ENCODE measurements at regions not wholly inside any gene's neighbourhood (a gene's known extent, or its start where the extent isn't known, plus 50 kb on each side); places are given as distances from the start of the nearest gene placed in this dataset.

- DNase-seq (no peak), ATAC-seq (no peak)
- no peaks in the 10 kb centered on the region for H3K4me1 ChIP-seq
- H3K9me3 ChIP-seq, result no peaks in the 10 kb centered on the region
- H3K36me3 ChIP-seq (replicated peaks in 1 of 2; ENCODE audit: insufficient read depth in 1 of 2, low read depth in 2 of 2), result no peaks in the 10 kb centered on the region
- H3K27ac ChIP-seq, result no peak overlapping the region
- H3K27me3 ChIP-seq, result no peaks in the 10 kb centered on the region
- H3K4me3 ChIP-seq, result no peak overlapping the region
- intact Hi-C loops (cut with DNase I), result no loop called here
- TF ChIP-seq, protein P1, sequence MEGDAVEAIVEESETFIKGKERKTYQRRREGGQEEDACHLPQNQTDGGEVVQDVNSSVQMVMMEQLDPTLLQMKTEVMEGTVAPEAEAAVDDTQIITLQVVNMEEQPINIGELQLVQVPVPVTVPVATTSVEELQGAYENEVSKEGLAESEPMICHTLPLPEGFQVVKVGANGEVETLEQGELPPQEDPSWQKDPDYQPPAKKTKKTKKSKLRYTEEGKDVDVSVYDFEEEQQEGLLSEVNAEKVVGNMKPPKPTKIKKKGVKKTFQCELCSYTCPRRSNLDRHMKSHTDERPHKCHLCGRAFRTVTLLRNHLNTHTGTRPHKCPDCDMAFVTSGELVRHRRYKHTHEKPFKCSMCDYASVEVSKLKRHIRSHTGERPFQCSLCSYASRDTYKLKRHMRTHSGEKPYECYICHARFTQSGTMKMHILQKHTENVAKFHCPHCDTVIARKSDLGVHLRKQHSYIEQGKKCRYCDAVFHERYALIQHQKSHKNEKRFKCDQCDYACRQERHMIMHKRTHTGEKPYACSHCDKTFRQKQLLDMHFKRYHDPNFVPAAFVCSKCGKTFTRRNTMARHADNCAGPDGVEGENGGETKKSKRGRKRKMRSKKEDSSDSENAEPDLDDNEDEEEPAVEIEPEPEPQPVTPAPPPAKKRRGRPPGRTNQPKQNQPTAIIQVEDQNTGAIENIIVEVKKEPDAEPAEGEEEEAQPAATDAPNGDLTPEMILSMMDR (IDR thresholded peaks at IDR 0.05), result no peak
- no peak for TF ChIP-seq POLR2A (IDR thresholded peaks at IDR 0.05)
These were observed 266.4 kb downstream of the MAFB start for GRCh38 chr20:40422656-40423055.

- 90 to 93% methylated on average over 1 of the region's 1 CpG for WGBS, 2 donors
- H3K36me3 ChIP-seq (replicated peaks in 1 of 2; ENCODE audit: insufficient read depth in 1 of 2, low read depth in 2 of 2), result no peaks in the 10 kb centered on the region
- ATAC-seq (no peak), DNase-seq (no peak)
- no peaks in the 10 kb centered on the region for H3K4me1 ChIP-seq
- intact Hi-C loops (cut with DNase I), result no loop called here
- no peaks in the 10 kb centered on the region for H3K27me3 ChIP-seq
- H3K27ac ChIP-seq, result no peak overlapping the region
- TF ChIP-seq, protein P1 (IDR thresholded peaks at IDR 0.05), result no peak
- TF ChIP-seq POLR2A (IDR thresholded peaks at IDR 0.05), result no peak
- H3K4me3 ChIP-seq, result no peak overlapping the region
- no peaks in the 10 kb centered on the region for H3K9me3 ChIP-seq
These were observed 272.8 kb downstream of the MAFB start for GRCh38 chr20:40416274-40416673.

- Histone ChIP-seq H3K9me3 (no peaks in the 10 kb centered on the region), H3K27me3 (no peaks in the 10 kb centered on the region), H3K4me3 (no peak overlapping the region), H3K36me3 (replicated peaks in 1 of 2; ENCODE audit: insufficient read depth in 1 of 2, low read depth in 2 of 2) (no peaks in the 10 kb centered on the region), H3K27ac (no peak overlapping the region), H3K4me1 (no peaks in the 10 kb centered on the region)
- 65 to 66% methylated on average over 5 of the region's 5 CpGs for WGBS, 2 donors
- DNase-seq (no peak), ATAC-seq (no peak)
- TF ChIP-seq, protein P1 (IDR thresholded peaks at IDR 0.05), result no peak
- peak in 1 of 3 donors; percentile 15 for TF ChIP-seq POLR2A (IDR thresholded peaks at IDR 0.05)
- intact Hi-C loops (cut with DNase I), result no loop called here
These were observed 274.0 kb downstream of the MAFB start for GRCh38 chr20:40414843-40415615.

GRCh38 chr20:40410028-40410427 is 279.0 kb downstream of the MAFB start:
- intact Hi-C loops (cut with DNase I), result no loop called here

More at GRCh38 chr20:40410028-40410427, 279.0 kb downstream of the MAFB start:
- Histone ChIP-seq H3K36me3 (replicated peaks in 1 of 2; ENCODE audit: insufficient read depth in 1 of 2, low read depth in 2 of 2) (no peaks in the 10 kb centered on the region), H3K27me3 (no peaks in the 10 kb centered on the region), H3K27ac (no peak overlapping the region), H3K4me1 (no peaks in the 10 kb centered on the region), H3K4me3 (no peak overlapping the region), H3K9me3 (no peaks in the 10 kb centered on the region)
- TF ChIP-seq, protein P1 (IDR thresholded peaks at IDR 0.05), result no peak
- TF ChIP-seq POLR2A (IDR thresholded peaks at IDR 0.05), result no peak
- DNase-seq, result no peak
- ATAC-seq, result no peak
- WGBS, 2 donors, result 58 to 69% methylated on average over 3 of the region's 3 CpGs

Measured in body of pancreas (tissue), 4 donors.